ENCODE measurements at regions not wholly inside any gene's neighbourhood (a gene's known extent, or its start where the extent isn't known, plus 50 kb on each side); places are given as distances from the start of the nearest gene placed in this dataset.

DNA sequence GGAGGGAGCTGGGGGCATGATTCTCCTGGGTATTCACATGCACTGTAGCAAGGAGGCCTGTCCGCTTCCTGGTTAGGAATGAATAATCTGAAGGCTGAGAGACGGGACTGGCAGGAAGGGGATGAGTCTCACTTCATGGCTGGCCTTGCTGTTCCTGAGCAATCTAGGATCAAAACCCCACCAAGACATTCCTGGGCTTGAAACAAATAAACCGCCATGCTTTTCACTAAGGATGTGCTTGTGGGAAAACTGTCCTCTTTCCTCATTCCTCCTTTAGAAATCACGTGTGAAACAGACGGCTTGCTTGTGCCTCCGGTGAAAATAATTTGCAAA is 132.8 kb downstream of the MACROH2A1 start:
- H4K20me1 ChIP-seq (ENCODE audit: insufficient read depth, low read length) = no peaks in the 10 kb centered on the region
- TF ChIP-seq EZH2phosphoT487 (IDR thresholded peaks at IDR 0.05; ENCODE audit: low read depth) (no peak), CTCF (IDR thresholded peaks at IDR 0.05; ENCODE audit: low read depth, low read length) (no peak)
- H3K27me3 ChIP-seq (ENCODE audit: low read depth, low read length) = no peaks in the 10 kb centered on the region
- H3K9me3 ChIP-seq (ENCODE audit: insufficient read depth, low read length) = no peaks in the 10 kb centered on the region
- H3K4me1 ChIP-seq (ENCODE audit: low read length) = no peaks in the 10 kb centered on the region
- H3K4me3 ChIP-seq (ENCODE audit: low read length) = no peak overlapping the region
- H3K27ac ChIP-seq (ENCODE audit: low read length) = no peak overlapping the region
- no peak overlapping the region for H3K9ac ChIP-seq (ENCODE audit: low read length)
- no peak overlapping the region for H2AFZ ChIP-seq (ENCODE audit: low read depth, low read length)
- H3K4me2 ChIP-seq (ENCODE audit: low read length) = no peak overlapping the region
- H3K36me3 ChIP-seq (replicated peaks; ENCODE audit: low read depth, low read length) = no peaks in the 10 kb centered on the region
- H3K79me2 ChIP-seq (ENCODE audit: low read length) = no peaks in the 10 kb centered on the region

GRCh38 chr5:135265497-135266302 is 133.3 kb downstream of the MACROH2A1 start:
- no peak overlapping the region for H2AFZ ChIP-seq (ENCODE audit: low read depth, low read length)
- no peak overlapping the region for H3K27ac ChIP-seq (ENCODE audit: low read length)
- H3K4me2 ChIP-seq (ENCODE audit: low read length) = no peak overlapping the region
- TF ChIP-seq CTCF (IDR thresholded peaks at IDR 0.05; ENCODE audit: low read depth, low read length) (no peak), EZH2phosphoT487 (IDR thresholded peaks at IDR 0.05; ENCODE audit: low read depth) (no peak)
- H3K79me2 ChIP-seq (ENCODE audit: low read length) = no peaks in the 10 kb centered on the region
- no peaks in the 10 kb centered on the region for H4K20me1 ChIP-seq (ENCODE audit: insufficient read depth, low read length)
- H3K4me3 ChIP-seq (ENCODE audit: low read length) = no peak overlapping the region
- no peak overlapping the region for H3K9ac ChIP-seq (ENCODE audit: low read length)
- no peaks in the 10 kb centered on the region for H3K27me3 ChIP-seq (ENCODE audit: low read depth, low read length)
- no peaks in the 10 kb centered on the region for H3K36me3 ChIP-seq (replicated peaks; ENCODE audit: low read depth, low read length)
- no peaks in the 10 kb centered on the region for H3K9me3 ChIP-seq (ENCODE audit: insufficient read depth, low read length)
- no peaks in the 10 kb centered on the region for H3K4me1 ChIP-seq (ENCODE audit: low read length)

GRCh38 chr5:135264451-135265440 is 134.3 kb downstream of the MACROH2A1 start:
- Histone ChIP-seq H3K36me3 (replicated peaks; ENCODE audit: low read depth, low read length) (no peaks in the 10 kb centered on the region), H4K20me1 (ENCODE audit: insufficient read depth, low read length) (no peaks in the 10 kb centered on the region), H3K4me1 (ENCODE audit: low read length) (no peaks in the 10 kb centered on the region), H3K9me3 (ENCODE audit: insufficient read depth, low read length) (no peaks in the 10 kb centered on the region), H3K27ac (ENCODE audit: low read length) (no peak overlapping the region), H3K27me3 (ENCODE audit: low read depth, low read length) (no peaks in the 10 kb centered on the region), H3K9ac (ENCODE audit: low read length) (no peak overlapping the region), H3K4me2 (ENCODE audit: low read length) (no peak overlapping the region), H3K79me2 (ENCODE audit: low read length) (no peaks in the 10 kb centered on the region), H2AFZ (ENCODE audit: low read depth, low read length) (no peak overlapping the region), H3K4me3 (ENCODE audit: low read length) (no peak overlapping the region)
- no peak for TF ChIP-seq EZH2phosphoT487 (IDR thresholded peaks at IDR 0.05; ENCODE audit: low read depth)

DNA sequence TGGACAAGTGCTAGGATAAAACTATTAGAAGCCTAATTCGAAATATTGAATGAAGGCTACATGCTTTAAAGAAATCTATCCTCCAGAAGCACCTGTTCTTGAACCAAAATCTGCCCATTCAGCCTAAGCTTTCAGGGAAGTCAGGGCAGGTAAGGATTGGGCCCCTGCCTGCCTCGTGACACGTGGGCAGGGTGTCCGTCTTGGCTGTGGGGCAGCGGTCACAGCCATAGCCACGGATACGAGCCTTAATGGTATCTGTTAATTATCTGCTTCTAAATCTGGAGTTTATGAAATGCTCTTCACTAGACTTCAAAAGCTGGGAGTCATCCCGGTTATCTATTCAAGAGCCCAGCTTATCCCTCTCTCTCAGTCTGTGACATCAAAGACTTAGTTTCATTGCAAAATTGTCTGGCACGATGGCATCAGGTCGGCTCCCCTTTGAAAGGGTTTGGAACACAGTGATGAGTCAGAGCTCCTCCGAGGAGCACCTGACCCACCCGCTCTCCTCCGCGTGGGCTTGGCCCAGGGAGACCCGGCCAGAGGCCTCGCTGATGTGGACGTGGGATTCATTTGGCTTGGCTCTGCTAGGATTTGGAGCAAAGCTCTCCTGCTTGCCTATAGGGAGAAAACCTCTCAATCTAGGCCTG is 135.9 kb downstream of the MACROH2A1 start:
- no peaks in the 10 kb centered on the region for H3K36me3 ChIP-seq (replicated peaks; ENCODE audit: low read depth, low read length)
- no peak overlapping the region for H3K4me3 ChIP-seq (ENCODE audit: low read length)
- H3K79me2 ChIP-seq (ENCODE audit: low read length) = no peaks in the 10 kb centered on the region
- H3K27me3 ChIP-seq (ENCODE audit: low read depth, low read length) = no peaks in the 10 kb centered on the region
- H4K20me1 ChIP-seq (ENCODE audit: insufficient read depth, low read length) = no peaks in the 10 kb centered on the region
- H3K9me3 ChIP-seq (ENCODE audit: insufficient read depth, low read length) = no peaks in the 10 kb centered on the region
- no peak overlapping the region for H3K27ac ChIP-seq (ENCODE audit: low read length)
- H3K9ac ChIP-seq (ENCODE audit: low read length) = no peak overlapping the region
- H3K4me2 ChIP-seq (ENCODE audit: low read length) = no peak overlapping the region
- TF ChIP-seq EZH2phosphoT487 (IDR thresholded peaks at IDR 0.05; ENCODE audit: low read depth) = no peak
- no peak for TF ChIP-seq CTCF (IDR thresholded peaks at IDR 0.05; ENCODE audit: low read depth, low read length)
- no peaks in the 10 kb centered on the region for H3K4me1 ChIP-seq (ENCODE audit: low read length)
- H2AFZ ChIP-seq (ENCODE audit: low read depth, low read length) = no peak overlapping the region

All from OCI-LY3 (cell line).